Endothelial cell of umbilical vein (primary cell): ENCODE measurements at regions not wholly inside any gene's neighbourhood (a gene's known extent, or its start where the extent isn't known, plus 50 kb on each side); places are given as distances from the start of the nearest gene placed in this dataset.

ENCODE experiments used
- BruUV-seq: library from RNA; stranded (reverse); fragments of 400-500 nt; replicated peaks from 2 replicates; lab custom pipeline; 2021; lab: Mats Ljungman, UMichigan
- CTCF ChIA-PET: fragments of 300-600, 350-600 bp; sonication (Branson Sonifier 250); formaldehyde crosslinking; loops from one replicate; lab custom pipeline; 2021; ENCODE audit warnings: antibody characterized with exemption, inconsistent platforms; lab: Charles Lee
- POLR2A ChIA-PET: fragments of 300-600, 350-600 bp; sonication (Branson Sonifier 250); formaldehyde crosslinking; loops from one replicate; lab custom pipeline; 2021; ENCODE audit warnings: antibody characterized with exemption, inconsistent platforms; lab: Charles Lee
- DNase-seq: peaks from one replicate; pipeline ENCODE4 v3.0.0-alpha.2; 2011; ENCODE audit warnings: low read depth, low spot score
- FAIRE-seq: peaks from 2 replicates; lab custom pipeline; 2011; peaks lifted over from hg19 to GRCh38; lab: Jason Lieb, UNC
- H2AFZ ChIP-seq: 2 replicates; pipeline ENCODE4 v1.6.0; 2012; ENCODE audit warnings: low read depth, low read length, control low read depth, inconsistent platforms
- H3K27ac ChIP-seq: 2 replicates; pipeline ENCODE4 v1.5.1; 2011; ENCODE audit warnings: low read depth, mild to moderate bottlenecking, control low read depth, low read length, moderate library complexity; ENCODE audit not compliant: insufficient read depth
- H3K27me3 ChIP-seq, 2 experiments: 2 replicates each; pipeline versions ENCODE4 v1.6.0 to v1.6.1; 2011; ENCODE audit warnings: low read length in 2 of 2, mixed read lengths in 1 of 2; ENCODE audit not compliant: control insufficient read depth in 2 of 2, insufficient read depth in 2 of 2
- H3K36me3 ChIP-seq, 2 experiments: 2 replicates in 1 of 2; 3 replicates in 1 of 2; pipeline ENCODE4 v1.5.1; 2011; ENCODE audit warnings: low read length in 2 of 2, mild to moderate bottlenecking in 1 of 2, moderate library complexity in 1 of 2; ENCODE audit not compliant: control insufficient read depth in 2 of 2, insufficient read depth in 2 of 2; ENCODE audit errors: extremely low read depth in 1 of 2
- H3K4me1 ChIP-seq: 3 replicates; pipeline ENCODE4 v1.5.1; 2011; ENCODE audit warnings: mild to moderate bottlenecking, low read length; ENCODE audit not compliant: control insufficient read depth, insufficient read depth; ENCODE audit errors: extremely low read depth
- H3K4me2 ChIP-seq: 2 replicates; pipeline ENCODE4 v1.6.1; 2011; ENCODE audit warnings: low read length, control low read depth, mixed read lengths; ENCODE audit not compliant: insufficient read depth
- H3K4me3 ChIP-seq, 3 experiments: fragments of 200-600 bp in 1 of 3; sonication (generic), shearing (Covaris generic) in 1 of 3; replicated peaks in 1 of 3; 2 replicates each; pipeline ENCODE4 v1.5.1; 2011 to 2016; ENCODE audit warnings: control low read depth in 3 of 3, low read length in 3 of 3, mild to moderate bottlenecking in 2 of 3, inconsistent platforms in 1 of 3, low read depth in 1 of 3, moderate library complexity in 1 of 3; ENCODE audit not compliant: insufficient read depth in 1 of 3
- H3K79me2 ChIP-seq: 2 replicates; pipeline ENCODE4 v1.6.0; 2012; ENCODE audit warnings: low read length, inconsistent platforms; ENCODE audit not compliant: control insufficient read depth, insufficient read depth
- H3K9ac ChIP-seq: replicated peaks from 2 replicates; pipeline ENCODE3; 2011; ENCODE audit warnings: low read length, control low read depth; ENCODE audit not compliant: insufficient read depth; ENCODE audit errors: extremely low read depth
- H3K9me1 ChIP-seq: replicated peaks from 3 replicates; pipeline ENCODE4 v1.6.0; 2011; ENCODE audit warnings: mild to moderate bottlenecking, low read length; ENCODE audit not compliant: control insufficient read depth, insufficient read depth; ENCODE audit errors: extremely low read depth
- H3K9me3 ChIP-seq: replicated peaks from 2 replicates; pipeline ENCODE4 v1.5.1; 2012; ENCODE audit warnings: low read length, inconsistent platforms; ENCODE audit not compliant: control insufficient read depth, insufficient read depth
- H4K20me1 ChIP-seq: replicated peaks from 2 replicates; pipeline ENCODE3; 2011; ENCODE audit warnings: mild to moderate bottlenecking, low read length; ENCODE audit not compliant: control insufficient read depth, insufficient read depth; ENCODE audit errors: extremely low read depth
- EZH2 ChIP-seq: IDR thresholded peaks from 2 replicates; pipeline ENCODE4 v1.6.1; 2012; ENCODE audit warnings: borderline replicate concordance, low read depth, mild to moderate bottlenecking, moderate library complexity, low read length, inconsistent platforms; ENCODE audit not compliant: severe bottlenecking
- FOS ChIP-seq: IDR thresholded peaks from 2 replicates; pipeline ENCODE4 v1.6.1; 2011; ENCODE audit warnings: mild to moderate bottlenecking, low read length, moderate library complexity, borderline replicate concordance; ENCODE audit not compliant: insufficient read depth
- GATA2 ChIP-seq: IDR thresholded peaks from 2 replicates; pipeline ENCODE4 v1.7.0; 2011; ENCODE audit warnings: low read depth, mild to moderate bottlenecking, moderate library complexity, mixed read lengths, low read length; ENCODE audit not compliant: insufficient read length, insufficient read depth
- JUN ChIP-seq: IDR thresholded peaks from 2 replicates; pipeline ENCODE4 v1.6.1; 2011; ENCODE audit warnings: borderline replicate concordance, low read depth; ENCODE audit not compliant: insufficient read length, insufficient read depth
- MYC ChIP-seq: IDR thresholded peaks from one replicate; pipeline ENCODE4 v1.6.1; 2011; ENCODE audit warnings: mild to moderate bottlenecking, low read depth, low read length
- POLR2A ChIP-seq: IDR thresholded peaks from 2 replicates; pipeline ENCODE4 v1.6.1; 2012; ENCODE audit warnings: low read depth, mild to moderate bottlenecking, control low read depth, low read length
- POLR2AphosphoS5 ChIP-seq: IDR thresholded peaks from 2 replicates; pipeline ENCODE4 v1.6.1; 2012; ENCODE audit warnings: low read depth, mild to moderate bottlenecking, control low read depth, low read length, moderate library complexity; ENCODE audit not compliant: insufficient read depth
- dilution Hi-C: fragments of 300-500 bp; cut with MboI; formaldehyde crosslinking; loops from one replicate; pipeline ENCODE4 v1.15.0; 2019; ENCODE audit warnings: low sequenced_read_pairs; ENCODE audit not compliant: extremely low pct_ligation_motif_present
- intact Hi-C: fragments of 100-400 bp; cut with micrococcal nuclease; formaldehyde crosslinking; loops from one replicate; pipeline ENCODE4 v1.10.0; 2022
- TF ChIP-seq, protein P1 (sequence below): IDR thresholded peaks from 2 replicates; pipeline ENCODE4 v1.6.1; 2011; ENCODE audit not compliant: insufficient read depth, insufficient read length
- TF ChIP-seq, protein P2 (sequence below), 2 donors: IDR thresholded peaks; 1 replicate in 1 of 2; 2 replicates in 1 of 2; pipeline ENCODE4 v1.5.1; 2011; ENCODE audit warnings: low read length in 2 of 2, mild to moderate bottlenecking in 2 of 2, moderate library complexity in 2 of 2, control low read depth in 1 of 2, inconsistent platforms in 1 of 2, low read depth in 1 of 2; ENCODE audit not compliant: insufficient read depth in 1 of 2; ENCODE audit errors: extremely low read depth in 1 of 2

DNA sequence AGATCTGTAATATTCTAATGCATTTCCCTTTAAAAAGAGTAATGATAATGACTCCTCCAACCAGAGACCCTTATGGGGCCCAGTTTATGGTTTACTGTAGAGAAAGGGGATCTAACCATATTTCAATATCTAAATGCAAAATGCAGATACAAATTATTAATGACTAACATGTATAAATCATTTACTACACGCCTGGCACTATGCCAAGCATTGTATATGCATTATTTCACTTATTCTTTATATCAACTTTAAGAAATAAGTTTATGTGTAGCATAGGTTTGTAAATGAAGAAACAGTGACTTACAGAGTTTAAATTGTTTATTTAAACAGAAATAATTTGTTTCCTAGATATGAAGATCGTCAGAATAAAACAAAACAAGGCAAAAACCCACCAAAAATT, 86.2 kb upstream of the SCEL start:
- H3K9me1 ChIP-seq, result no peaks in the 10 kb centered on the region
- no peak overlapping the region for H3K27ac ChIP-seq
- CTCF ChIA-PET, result no interaction called here
- FAIRE-seq (no peak), DNase-seq (no peak)
- no peaks in the 10 kb centered on the region for H3K36me3 ChIP-seq
- intact Hi-C loops, result no loop called here
- H3K79me2 ChIP-seq, result no peaks in the 10 kb centered on the region
- BruUV-seq, result no TSS peak
- peaks cover 0 to 5% of the 10 kb centered on the region in 2 experiments for H3K27me3 ChIP-seq
- H2AFZ ChIP-seq, result no peak overlapping the region
- H3K4me1 ChIP-seq, result no peaks in the 10 kb centered on the region
- dilution Hi-C loops, result no loop called here
- no peaks in the 10 kb centered on the region for H3K9me3 ChIP-seq
- TF ChIP-seq GATA2, result no peak
- no peak for TF ChIP-seq EZH2
- no peak for TF ChIP-seq FOS
- TF ChIP-seq JUN, result no peak
- no peak for TF ChIP-seq POLR2AphosphoS5
- TF ChIP-seq, protein P1, sequence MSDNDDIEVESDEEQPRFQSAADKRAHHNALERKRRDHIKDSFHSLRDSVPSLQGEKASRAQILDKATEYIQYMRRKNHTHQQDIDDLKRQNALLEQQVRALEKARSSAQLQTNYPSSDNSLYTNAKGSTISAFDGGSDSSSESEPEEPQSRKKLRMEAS, result no peak
- H4K20me1 ChIP-seq, result no peaks in the 10 kb centered on the region
- POLR2A ChIA-PET, result no interaction called here
- no peak overlapping the region for H3K9ac ChIP-seq
- no peak overlapping the region for H3K4me2 ChIP-seq
- H3K4me3 ChIP-seq, result no peak overlapping the region

DNA sequence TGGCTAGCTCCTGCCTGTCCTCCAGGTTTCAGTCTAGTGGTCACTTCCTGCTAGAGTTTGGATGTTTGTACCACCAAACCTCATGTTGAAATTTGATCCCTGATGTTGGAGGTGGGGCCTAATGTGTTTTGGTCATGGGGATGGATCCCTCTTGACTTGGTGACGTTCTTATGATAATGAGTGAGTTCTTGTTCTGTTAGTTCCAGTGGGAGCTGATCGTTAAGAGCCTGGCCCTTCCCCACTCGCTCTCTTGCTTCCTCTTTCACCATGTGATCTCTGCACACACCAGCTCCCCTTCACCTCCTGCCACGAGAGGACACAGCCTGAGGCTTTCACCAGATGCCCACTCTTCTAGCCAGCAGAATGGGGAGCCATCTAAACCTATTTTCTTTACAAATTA, 86.8 kb upstream of the SCEL start:
- Histone ChIP-seq H3K27ac (no peak overlapping the region), H3K9me1 (no peaks in the 10 kb centered on the region), H3K4me1 (no peaks in the 10 kb centered on the region), H3K27me3 (peaks cover 0 to 5% of the 10 kb centered on the region in 2 experiments), H3K9ac (no peak overlapping the region), H3K4me2 (no peak overlapping the region), H2AFZ (no peak overlapping the region), H3K79me2 (no peaks in the 10 kb centered on the region), H3K4me3 (no peak overlapping the region), H4K20me1 (no peaks in the 10 kb centered on the region), H3K9me3 (no peaks in the 10 kb centered on the region), H3K36me3 (no peaks in the 10 kb centered on the region)
- TF ChIP-seq, protein P1, result no peak
- no peak for TF ChIP-seq POLR2AphosphoS5
- no peak for TF ChIP-seq FOS
- TF ChIP-seq MYC, result no peak
- no peak for TF ChIP-seq JUN
- no peak for TF ChIP-seq GATA2
- TF ChIP-seq POLR2A, result no peak
- TF ChIP-seq EZH2, result no peak
- TF ChIP-seq, protein P2, sequence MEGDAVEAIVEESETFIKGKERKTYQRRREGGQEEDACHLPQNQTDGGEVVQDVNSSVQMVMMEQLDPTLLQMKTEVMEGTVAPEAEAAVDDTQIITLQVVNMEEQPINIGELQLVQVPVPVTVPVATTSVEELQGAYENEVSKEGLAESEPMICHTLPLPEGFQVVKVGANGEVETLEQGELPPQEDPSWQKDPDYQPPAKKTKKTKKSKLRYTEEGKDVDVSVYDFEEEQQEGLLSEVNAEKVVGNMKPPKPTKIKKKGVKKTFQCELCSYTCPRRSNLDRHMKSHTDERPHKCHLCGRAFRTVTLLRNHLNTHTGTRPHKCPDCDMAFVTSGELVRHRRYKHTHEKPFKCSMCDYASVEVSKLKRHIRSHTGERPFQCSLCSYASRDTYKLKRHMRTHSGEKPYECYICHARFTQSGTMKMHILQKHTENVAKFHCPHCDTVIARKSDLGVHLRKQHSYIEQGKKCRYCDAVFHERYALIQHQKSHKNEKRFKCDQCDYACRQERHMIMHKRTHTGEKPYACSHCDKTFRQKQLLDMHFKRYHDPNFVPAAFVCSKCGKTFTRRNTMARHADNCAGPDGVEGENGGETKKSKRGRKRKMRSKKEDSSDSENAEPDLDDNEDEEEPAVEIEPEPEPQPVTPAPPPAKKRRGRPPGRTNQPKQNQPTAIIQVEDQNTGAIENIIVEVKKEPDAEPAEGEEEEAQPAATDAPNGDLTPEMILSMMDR (IDR thresholded peaks at IDR 0.05; ENCODE audit: extremely low read depth in 1 of 2, insufficient read depth in 1 of 2, low read depth in 1 of 2, low read length in 2 of 2), result no peak
- no peak for DNase-seq
- intact Hi-C loops, result no loop called here
- CTCF ChIA-PET, result interaction anchor here (0.8 to 2.1 kb wide), 2 partner anchors 29 to 145 kb away, joined by 3 to 7 read pairs; no protein-coding TSS in a partner anchor
- no TSS peak for BruUV-seq
- dilution Hi-C loops, result no loop called here
- FAIRE-seq, result no peak
- POLR2A ChIA-PET, result no interaction called here
